Prostate gland (tissue), 2 donors: ENCODE measurements at regions not wholly inside any gene's neighbourhood (a gene's known extent, or its start where the extent isn't known, plus 50 kb on each side); places are given as distances from the start of the nearest gene placed in this dataset.

Experiments used
- POLR2AphosphoS5 ChIP-seq: sonication (generic); formaldehyde crosslinking; IDR thresholded peaks from one replicate; pipeline ENCODE4 v1.6.1; 2017; ENCODE audit warnings: antibody characterized with exemption
- TF ChIP-seq, protein P1 (sequence below), 4 experiments: fragments of 200-600 bp in 2 of 4; fragments of 450-650 bp in 2 of 4; sonication (generic) in 2 of 4; IDR thresholded peaks; 1 replicate in 3 of 4; 2 replicates in 1 of 4; pipeline ENCODE4 v1.5.1; 2016 to 2019; ENCODE audit warnings: antibody characterized with exemption in 4 of 4, mild to moderate bottlenecking in 2 of 4, moderate library complexity in 2 of 4

DNA sequence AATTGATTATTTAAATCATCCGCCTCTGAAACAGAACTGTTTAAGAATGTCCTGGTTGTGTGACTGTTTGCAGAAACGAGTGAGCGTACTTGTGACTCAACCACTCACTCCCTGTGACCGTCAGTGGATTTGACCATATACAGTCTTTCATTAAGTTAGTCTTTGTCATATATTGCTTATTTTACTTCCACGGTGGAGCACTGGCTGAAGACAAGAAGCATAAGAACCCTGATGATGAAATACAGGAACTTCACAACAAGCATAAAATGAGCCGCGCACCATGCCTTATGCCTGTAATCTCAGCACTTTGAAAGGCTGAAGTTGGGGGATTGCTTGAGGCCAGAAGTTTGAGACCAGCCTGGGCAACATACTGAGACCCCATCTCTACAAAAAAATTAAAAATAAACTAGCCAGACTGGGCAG, 194.0 kb downstream of the TOMM20 start:
- TF ChIP-seq POLR2AphosphoS5 = no peak
- TF ChIP-seq, protein P1, sequence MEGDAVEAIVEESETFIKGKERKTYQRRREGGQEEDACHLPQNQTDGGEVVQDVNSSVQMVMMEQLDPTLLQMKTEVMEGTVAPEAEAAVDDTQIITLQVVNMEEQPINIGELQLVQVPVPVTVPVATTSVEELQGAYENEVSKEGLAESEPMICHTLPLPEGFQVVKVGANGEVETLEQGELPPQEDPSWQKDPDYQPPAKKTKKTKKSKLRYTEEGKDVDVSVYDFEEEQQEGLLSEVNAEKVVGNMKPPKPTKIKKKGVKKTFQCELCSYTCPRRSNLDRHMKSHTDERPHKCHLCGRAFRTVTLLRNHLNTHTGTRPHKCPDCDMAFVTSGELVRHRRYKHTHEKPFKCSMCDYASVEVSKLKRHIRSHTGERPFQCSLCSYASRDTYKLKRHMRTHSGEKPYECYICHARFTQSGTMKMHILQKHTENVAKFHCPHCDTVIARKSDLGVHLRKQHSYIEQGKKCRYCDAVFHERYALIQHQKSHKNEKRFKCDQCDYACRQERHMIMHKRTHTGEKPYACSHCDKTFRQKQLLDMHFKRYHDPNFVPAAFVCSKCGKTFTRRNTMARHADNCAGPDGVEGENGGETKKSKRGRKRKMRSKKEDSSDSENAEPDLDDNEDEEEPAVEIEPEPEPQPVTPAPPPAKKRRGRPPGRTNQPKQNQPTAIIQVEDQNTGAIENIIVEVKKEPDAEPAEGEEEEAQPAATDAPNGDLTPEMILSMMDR (IDR thresholded peaks at IDR 0.05) = no peak
